PFSK-1 (cell line): ENCODE measurements at regions not wholly inside any gene's neighbourhood (a gene's known extent, or its start where the extent isn't known, plus 50 kb on each side); places are given as distances from the start of the nearest gene placed in this dataset.

Experiments
- FOXP2 ChIP-seq: optimal IDR thresholded peaks from 2 replicates; pipeline ENCODE3; 2011; ENCODE audit warnings: borderline replicate concordance, control low read depth, inconsistent platforms; ENCODE audit not compliant: insufficient read depth; ENCODE audit errors: extremely low read length, extremely low read depth
- POLR2AphosphoS5 ChIP-seq: IDR thresholded peaks from 2 replicates; pipeline ENCODE4 v1.6.1; 2012; ENCODE audit warnings: low read depth, mild to moderate bottlenecking, control low read depth, low read length, moderate library complexity
- SIN3A ChIP-seq: IDR thresholded peaks from 2 replicates; pipeline ENCODE4 v1.6.1; 2012; ENCODE audit warnings: mild to moderate bottlenecking, low read length, moderate library complexity, borderline replicate concordance; ENCODE audit not compliant: insufficient read depth
- TAF1 ChIP-seq: IDR thresholded peaks from 2 replicates; pipeline ENCODE4 v1.6.1; 2012; ENCODE audit warnings: low read length, control low read depth, borderline replicate concordance; ENCODE audit not compliant: insufficient read depth
- TF ChIP-seq, protein P1 (sequence below), 2 experiments: IDR thresholded peaks; 2 replicates each; pipeline versions ENCODE4 v1.6.1 to v1.8.0; 2011 to 2012; ENCODE audit warnings: low read depth in 2 of 2, low read length in 2 of 2, control low read depth in 1 of 2, inconsistent platforms in 1 of 2, mild to moderate bottlenecking in 1 of 2, moderate library complexity in 1 of 2; ENCODE audit not compliant: insufficient read depth in 1 of 2

GRCh38 chr2:128714851-128715312 lies 396.2 kb upstream of the HS6ST1 start:
- TF ChIP-seq FOXP2 (no peak), SIN3A (no peak), TAF1 (no peak)

- no peak for TF ChIP-seq SIN3A
- no peak for TF ChIP-seq FOXP2
- no peak for TF ChIP-seq TAF1
- no peak for TF ChIP-seq POLR2AphosphoS5
- TF ChIP-seq, protein P1, sequence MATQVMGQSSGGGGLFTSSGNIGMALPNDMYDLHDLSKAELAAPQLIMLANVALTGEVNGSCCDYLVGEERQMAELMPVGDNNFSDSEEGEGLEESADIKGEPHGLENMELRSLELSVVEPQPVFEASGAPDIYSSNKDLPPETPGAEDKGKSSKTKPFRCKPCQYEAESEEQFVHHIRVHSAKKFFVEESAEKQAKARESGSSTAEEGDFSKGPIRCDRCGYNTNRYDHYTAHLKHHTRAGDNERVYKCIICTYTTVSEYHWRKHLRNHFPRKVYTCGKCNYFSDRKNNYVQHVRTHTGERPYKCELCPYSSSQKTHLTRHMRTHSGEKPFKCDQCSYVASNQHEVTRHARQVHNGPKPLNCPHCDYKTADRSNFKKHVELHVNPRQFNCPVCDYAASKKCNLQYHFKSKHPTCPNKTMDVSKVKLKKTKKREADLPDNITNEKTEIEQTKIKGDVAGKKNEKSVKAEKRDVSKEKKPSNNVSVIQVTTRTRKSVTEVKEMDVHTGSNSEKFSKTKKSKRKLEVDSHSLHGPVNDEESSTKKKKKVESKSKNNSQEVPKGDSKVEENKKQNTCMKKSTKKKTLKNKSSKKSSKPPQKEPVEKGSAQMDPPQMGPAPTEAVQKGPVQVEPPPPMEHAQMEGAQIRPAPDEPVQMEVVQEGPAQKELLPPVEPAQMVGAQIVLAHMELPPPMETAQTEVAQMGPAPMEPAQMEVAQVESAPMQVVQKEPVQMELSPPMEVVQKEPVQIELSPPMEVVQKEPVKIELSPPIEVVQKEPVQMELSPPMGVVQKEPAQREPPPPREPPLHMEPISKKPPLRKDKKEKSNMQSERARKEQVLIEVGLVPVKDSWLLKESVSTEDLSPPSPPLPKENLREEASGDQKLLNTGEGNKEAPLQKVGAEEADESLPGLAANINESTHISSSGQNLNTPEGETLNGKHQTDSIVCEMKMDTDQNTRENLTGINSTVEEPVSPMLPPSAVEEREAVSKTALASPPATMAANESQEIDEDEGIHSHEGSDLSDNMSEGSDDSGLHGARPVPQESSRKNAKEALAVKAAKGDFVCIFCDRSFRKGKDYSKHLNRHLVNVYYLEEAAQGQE (IDR thresholded peaks at IDR 0.05; ENCODE audit: insufficient read depth in 1 of 2, low read depth in 2 of 2, low read length in 2 of 2) = no peak
These were observed 396.7 kb upstream of the HS6ST1 start for GRCh38 chr2:128715360-128715759.

GRCh38 chr2:128716299-128716721 lies 397.6 kb upstream of the HS6ST1 start:
- TF ChIP-seq, protein P1 (IDR thresholded peaks at IDR 0.05; ENCODE audit: insufficient read depth in 1 of 2, low read depth in 2 of 2, low read length in 2 of 2) = no peak
- TF ChIP-seq POLR2AphosphoS5 = no peak
- TF ChIP-seq SIN3A = no peak
- no peak for TF ChIP-seq FOXP2
- TF ChIP-seq TAF1 = no peak

DNA sequence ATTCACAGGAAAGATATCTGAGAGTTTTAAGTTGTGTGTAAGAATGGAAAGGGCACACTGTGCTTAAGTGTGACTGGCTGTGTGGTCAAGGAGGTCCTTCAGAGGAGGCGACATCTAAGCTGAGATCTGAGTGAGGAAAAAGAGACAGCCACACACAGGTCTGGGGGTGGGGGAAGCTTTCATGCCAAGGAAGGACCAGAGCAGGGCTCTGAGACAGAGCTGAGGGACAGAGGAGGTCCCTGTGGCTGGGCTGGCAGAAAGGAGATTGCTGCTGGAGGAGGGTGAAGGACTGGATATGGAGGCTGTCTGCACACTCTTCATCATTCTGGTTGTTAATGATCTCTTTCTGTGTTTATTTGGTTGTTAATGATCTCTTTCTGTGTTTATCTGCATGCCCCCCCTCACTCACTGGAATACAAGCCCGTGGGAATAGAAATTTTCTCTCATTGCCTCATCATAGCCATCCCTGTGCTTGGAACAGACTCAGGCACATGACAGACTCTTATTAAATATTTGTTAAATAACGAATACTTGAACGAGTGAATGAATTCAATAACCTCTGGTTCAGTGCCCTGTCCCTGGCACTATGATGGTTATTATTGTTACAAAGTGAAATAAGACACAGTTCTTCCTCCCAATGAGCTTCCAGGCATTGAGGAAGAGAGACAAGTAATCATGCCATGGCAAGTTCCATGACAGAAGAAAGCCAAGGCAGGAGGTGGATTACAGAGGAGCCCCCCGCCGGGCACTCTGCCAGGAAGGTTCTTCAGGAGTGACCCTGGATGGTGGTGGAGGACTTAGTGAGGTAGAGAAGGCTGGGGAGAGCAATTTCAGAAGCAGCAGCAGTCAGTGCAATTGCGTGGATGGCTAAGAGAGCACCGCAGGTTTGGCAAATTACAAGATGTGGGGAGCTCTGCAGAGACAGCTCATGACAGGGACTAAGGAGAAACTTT lies 399.4 kb upstream of the HS6ST1 start:
- no peak for TF ChIP-seq SIN3A
- TF ChIP-seq FOXP2 = no peak
- TF ChIP-seq TAF1 = no peak
- no peak for TF ChIP-seq POLR2AphosphoS5
- TF ChIP-seq, protein P1 (IDR thresholded peaks at IDR 0.05; ENCODE audit: insufficient read depth in 1 of 2, low read depth in 2 of 2, low read length in 2 of 2) = no peak

DNA sequence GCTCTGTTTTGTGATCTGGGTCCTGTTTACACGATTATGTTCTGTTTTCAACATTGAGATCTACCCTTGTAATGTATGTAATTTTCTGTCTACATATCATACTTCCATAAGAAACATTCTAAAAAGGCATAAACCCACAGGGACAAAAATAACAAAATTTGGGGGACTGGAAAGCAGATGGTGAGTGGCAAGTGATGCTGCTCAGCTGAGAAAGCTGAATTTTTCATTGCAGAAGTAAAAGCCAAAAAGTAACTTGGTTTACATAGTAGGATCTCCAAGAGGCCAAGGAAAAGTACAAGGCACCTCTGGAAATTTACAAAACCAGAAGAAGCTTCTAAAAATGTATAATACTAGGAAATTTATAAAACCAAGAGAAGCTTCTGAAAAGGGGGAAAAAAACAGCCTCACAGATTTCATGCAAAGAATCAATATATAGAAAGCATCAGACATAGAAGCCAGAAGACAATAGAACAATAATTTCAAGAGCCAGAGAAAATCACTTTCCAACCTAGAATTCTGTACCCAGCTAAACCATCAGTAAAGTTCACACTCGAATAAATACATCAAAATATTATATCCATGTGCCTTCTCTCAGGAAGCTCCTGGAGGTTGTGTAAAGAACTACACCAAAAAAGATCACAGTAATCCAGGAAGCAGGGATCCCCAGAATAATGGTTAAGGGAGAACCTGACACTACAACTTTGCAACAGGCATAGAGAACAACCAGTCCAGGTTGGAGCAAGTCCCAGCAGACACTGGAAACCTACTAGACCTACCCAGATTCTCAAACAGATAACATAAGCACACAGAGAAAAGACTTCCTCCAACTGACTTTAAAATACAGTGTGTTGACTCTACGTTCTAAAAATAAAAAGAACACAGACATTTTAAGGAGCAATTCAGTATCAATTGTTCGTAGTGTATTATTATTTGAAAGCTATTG lies 401.7 kb upstream of the HS6ST1 start:
- TF ChIP-seq FOXP2 = no peak
- no peak for TF ChIP-seq SIN3A
- no peak for TF ChIP-seq POLR2AphosphoS5
- TF ChIP-seq TAF1 = no peak
- TF ChIP-seq, protein P1 (IDR thresholded peaks at IDR 0.05; ENCODE audit: insufficient read depth in 1 of 2, low read depth in 2 of 2, low read length in 2 of 2) = no peak
